GM10266 (cell line): ENCODE measurements at regions not wholly inside any gene's neighbourhood (a gene's known extent, or its start where the extent isn't known, plus 50 kb on each side); places are given as distances from the start of the nearest gene placed in this dataset.
"Not testable (repeated sequence)": the region's sequence is repeated elsewhere in the genome, so short reads cannot be mapped to it uniquely, and the experiment has no call there.

ENCODE experiments used
- DNase-seq: peaks from one replicate; pipeline ENCODE4 v3.0.0; 2012; ENCODE audit errors: extremely low spot score
- TF ChIP-seq, protein P1 (sequence below): IDR thresholded peaks from 2 replicates; pipeline ENCODE4 v1.5.1; 2012; ENCODE audit warnings: mild to moderate bottlenecking, low read depth; ENCODE audit not compliant: control insufficient read depth, insufficient read depth; ENCODE audit errors: missing control alignments

DNA sequence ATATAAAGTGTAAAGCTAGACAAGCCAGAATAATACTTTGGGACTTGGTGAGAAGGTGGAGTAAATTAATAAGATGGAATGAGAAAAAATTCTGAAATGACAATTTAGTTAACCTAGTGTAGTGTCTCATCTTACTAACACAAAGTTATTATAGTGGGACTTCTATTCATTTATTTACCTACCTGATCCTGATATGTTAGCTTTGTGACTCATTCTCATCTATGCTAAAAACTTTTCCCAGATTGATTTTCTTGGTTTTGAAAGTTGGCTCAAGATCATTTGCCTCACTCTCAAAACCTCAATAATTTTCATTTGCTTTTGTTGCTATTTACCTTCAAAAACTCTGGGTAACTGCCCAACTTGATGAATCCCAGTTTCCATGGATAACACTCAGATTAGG is 698.6 kb downstream of the SH3BGRL start:
- TF ChIP-seq, protein P1, sequence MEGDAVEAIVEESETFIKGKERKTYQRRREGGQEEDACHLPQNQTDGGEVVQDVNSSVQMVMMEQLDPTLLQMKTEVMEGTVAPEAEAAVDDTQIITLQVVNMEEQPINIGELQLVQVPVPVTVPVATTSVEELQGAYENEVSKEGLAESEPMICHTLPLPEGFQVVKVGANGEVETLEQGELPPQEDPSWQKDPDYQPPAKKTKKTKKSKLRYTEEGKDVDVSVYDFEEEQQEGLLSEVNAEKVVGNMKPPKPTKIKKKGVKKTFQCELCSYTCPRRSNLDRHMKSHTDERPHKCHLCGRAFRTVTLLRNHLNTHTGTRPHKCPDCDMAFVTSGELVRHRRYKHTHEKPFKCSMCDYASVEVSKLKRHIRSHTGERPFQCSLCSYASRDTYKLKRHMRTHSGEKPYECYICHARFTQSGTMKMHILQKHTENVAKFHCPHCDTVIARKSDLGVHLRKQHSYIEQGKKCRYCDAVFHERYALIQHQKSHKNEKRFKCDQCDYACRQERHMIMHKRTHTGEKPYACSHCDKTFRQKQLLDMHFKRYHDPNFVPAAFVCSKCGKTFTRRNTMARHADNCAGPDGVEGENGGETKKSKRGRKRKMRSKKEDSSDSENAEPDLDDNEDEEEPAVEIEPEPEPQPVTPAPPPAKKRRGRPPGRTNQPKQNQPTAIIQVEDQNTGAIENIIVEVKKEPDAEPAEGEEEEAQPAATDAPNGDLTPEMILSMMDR = no peak
- DNase-seq = no peak

DNA sequence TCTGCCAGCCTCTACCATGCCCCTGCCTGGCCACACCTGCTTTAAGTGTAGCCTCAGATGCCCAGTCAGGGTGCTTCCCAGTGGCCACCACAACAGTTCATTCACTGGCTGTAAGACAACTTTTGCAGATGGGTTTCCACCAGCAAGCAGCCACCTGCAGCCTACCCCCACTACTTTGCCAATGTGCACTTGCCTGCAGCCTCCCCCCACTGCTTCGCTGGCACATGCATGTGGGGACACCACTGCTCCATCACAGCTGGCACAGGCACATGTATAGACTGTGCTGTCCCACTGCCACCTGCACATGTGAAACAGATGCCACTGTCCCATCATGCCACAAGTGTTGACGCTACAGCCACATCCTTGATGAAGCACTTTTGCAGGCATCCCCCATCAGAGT is 723.9 kb downstream of the SH3BGRL start:
- TF ChIP-seq, protein P1 = no peak

GRCh38 chrX:81945911-81946310 is 744.0 kb downstream of the SH3BGRL start:
- DNase-seq = not testable (repeated sequence)

More for the DNA sequence above, 723.9 kb downstream of the SH3BGRL start:
- DNase-seq = no peak

DNA sequence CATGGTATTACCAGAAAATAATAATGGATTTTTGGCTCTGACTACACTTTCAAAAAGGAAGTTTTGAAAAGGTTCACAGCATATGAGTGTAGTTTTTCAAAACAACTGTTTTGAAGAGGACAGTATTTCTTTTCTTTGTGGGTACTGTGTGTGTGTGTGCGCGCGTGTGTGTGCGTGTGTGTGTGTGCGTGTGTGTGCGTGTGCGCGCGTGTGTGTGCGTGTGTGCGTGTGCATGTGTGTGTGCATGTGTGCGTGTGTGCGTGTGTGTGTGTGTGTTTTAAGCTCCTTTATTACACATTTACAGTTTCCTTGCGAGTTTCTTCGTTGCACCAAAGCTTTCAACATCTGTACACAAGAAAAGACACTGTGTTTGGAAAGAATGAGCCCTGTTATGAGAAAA is 755.4 kb downstream of the SH3BGRL start:
- TF ChIP-seq, protein P1 = no peak
- DNase-seq = no peak

DNA sequence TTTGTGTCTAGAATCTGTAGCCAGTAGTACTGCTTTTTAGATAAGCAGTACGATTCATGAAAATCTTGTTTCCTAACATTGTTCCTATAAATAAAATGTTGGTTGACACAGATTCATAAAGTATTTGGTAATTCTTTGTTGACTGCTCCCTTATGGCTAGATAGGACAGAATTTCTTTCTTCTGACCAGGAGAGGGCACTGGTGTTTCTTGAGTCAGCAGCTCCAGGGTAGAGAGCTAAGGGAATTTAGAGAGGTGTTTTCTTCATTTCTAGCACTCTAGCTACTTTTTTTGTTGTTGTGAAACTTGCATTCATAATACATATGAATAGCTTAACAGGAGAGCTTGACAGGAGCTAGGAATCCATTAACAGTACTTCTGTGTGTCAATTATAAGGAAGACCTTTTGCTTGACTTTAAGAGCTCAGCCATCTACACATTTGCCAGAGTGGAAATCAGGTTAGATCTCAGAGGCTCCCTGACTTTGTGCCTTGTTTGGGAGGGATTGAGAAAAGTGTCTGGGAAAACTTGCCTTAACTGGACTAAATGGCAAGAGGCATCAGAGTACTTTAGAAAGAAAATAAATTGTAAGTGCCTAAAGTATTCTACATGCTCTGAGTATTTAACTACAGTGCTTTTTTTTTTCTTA is 756.1 kb downstream of the SH3BGRL start:
- peak; percentile 5 for DNase-seq

DNA sequence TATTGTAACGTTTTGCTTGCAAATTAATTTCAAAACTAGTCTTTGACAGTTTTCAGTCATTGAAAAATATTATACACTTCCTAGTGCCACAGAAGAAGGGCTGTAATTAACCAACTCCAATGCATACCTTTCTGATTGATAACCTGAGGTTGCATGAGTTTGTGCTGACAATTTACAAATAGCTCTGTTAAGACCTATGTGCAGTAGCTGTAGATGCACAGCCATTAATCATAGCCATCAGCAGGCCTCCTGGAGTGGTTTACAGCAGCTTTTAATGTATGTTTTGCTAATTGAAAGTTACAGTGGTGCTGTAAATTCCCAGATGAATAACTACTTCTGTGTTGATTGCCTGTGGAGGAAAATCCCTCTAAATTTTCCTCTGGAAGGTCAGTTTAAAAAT is 758.1 kb downstream of the SH3BGRL start:
- TF ChIP-seq, protein P1 = no peak
- no peak for DNase-seq

More for the DNA sequence above, 756.1 kb downstream of the SH3BGRL start:
- TF ChIP-seq, protein P1 = peak; percentile 34

GRCh38 chrX:81974413-81974812 is 772.5 kb downstream of the SH3BGRL start:
- DNase-seq = not testable (repeated sequence)

GRCh38 chrX:81979806-81980515 is 778.1 kb downstream of the SH3BGRL start:
- TF ChIP-seq, protein P1 = no peak
- DNase-seq = no peak

- not testable (repeated sequence) for DNase-seq
Measured at GRCh38 chrX:81987217-81987616, 785.3 kb downstream of the SH3BGRL start.
